ENCODE measurements at regions not wholly inside any gene's neighbourhood (a gene's known extent, or its start where the extent isn't known, plus 50 kb on each side); places are given as distances from the start of the nearest gene placed in this dataset.
"Not testable (repeated sequence)": the region's sequence is repeated elsewhere in the genome, so short reads cannot be mapped to it uniquely, and the experiment has no call there.

DNA sequence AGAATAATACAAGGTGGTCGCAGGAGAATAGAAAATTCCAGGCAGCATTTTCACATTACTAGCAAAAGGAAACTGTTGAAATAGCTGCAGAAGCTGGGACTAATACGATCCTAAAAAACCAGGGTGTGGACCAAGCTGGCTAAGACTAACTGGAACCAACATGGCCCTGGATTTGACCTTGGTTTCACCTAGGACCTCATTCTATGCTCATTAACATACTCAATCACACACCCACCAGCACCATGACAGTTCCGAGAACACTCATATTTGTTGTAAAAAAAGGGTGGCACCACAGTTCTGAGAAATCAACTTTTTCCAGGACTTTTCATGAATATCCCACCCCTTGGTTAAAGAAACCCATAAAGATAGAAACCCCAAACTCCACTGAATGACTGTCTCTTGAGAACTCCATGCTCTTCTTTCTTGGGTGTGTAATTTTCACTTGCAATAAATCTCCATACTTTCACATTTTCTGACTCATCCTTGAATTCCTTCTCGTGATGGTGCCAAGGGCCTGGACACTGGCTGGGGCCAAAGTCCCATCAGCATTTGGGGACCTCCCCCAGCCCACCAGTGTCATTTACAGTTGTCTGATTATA lies 164.3 kb upstream of the CHST9 start:
- no peak overlapping the region for H3K27ac ChIP-seq (ENCODE audit: low read depth, low read length)
- H3K4me1 ChIP-seq (ENCODE audit: control insufficient read depth, insufficient read depth, low read length): no peaks in the 10 kb centered on the region
- H3K9me3 ChIP-seq (ENCODE audit: control insufficient read depth, insufficient read depth, low read depth, low read length): no peaks in the 10 kb centered on the region
- H3K36me3 ChIP-seq (ENCODE audit: control insufficient read depth, insufficient read depth, low read length): no peaks in the 10 kb centered on the region
- no peaks in the 10 kb centered on the region for H3K27me3 ChIP-seq (ENCODE audit: control insufficient read depth, insufficient read depth, low read length)
- no peak overlapping the region for H3K9ac ChIP-seq (ENCODE audit: low read length)
- no peak overlapping the region for H3K4me3 ChIP-seq (ENCODE audit: low read depth, low read length)

DNA sequence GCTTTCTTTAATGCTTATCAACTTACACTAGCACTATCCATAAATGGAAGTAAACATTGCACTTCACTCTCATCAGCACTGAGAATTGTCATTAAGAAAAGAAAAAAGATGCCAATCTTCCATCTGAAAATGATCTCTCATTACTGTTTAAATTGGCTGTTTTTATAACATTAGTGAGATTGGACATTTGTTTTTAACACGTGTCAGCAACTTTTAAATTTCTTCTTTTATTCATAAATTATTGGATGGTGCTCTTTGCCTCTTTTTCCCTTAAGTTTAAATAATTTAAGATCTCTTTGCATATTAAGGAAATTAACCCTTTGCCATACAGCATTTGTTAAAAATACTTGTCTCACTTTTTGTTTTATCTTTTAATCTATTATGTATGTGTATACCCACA lies 146.5 kb upstream of the CHST9 start:
- no peaks in the 10 kb centered on the region for H3K4me1 ChIP-seq (ENCODE audit: control insufficient read depth, insufficient read depth, low read length)
- no peaks in the 10 kb centered on the region for H3K36me3 ChIP-seq (ENCODE audit: control insufficient read depth, insufficient read depth, low read length)
- no peak overlapping the region for H3K27ac ChIP-seq (ENCODE audit: low read depth, low read length)
- H3K4me3 ChIP-seq (ENCODE audit: low read depth, low read length): no peak overlapping the region
- H3K27me3 ChIP-seq (ENCODE audit: control insufficient read depth, insufficient read depth, low read length): no peaks in the 10 kb centered on the region
- no peak overlapping the region for H3K9ac ChIP-seq (ENCODE audit: low read length)
- no peaks in the 10 kb centered on the region for H3K9me3 ChIP-seq (ENCODE audit: control insufficient read depth, insufficient read depth, low read depth, low read length)

DNA sequence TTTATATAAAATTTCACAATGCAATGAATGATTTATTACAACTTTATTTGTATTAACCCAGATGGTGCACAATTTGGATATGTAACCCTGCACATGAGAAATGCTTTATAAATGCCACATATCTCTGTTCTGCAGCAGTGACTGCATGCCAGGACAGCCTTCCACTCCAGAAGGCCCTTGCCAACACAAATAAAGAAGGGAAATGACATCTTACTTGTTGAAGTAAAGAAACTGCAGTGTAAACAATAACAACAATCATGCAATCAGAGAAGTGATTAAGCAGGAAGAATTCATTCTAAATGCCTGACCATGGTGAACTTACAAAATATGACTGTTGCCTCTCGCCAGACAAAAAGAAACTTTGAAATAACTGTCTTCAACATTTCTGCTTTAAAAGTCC lies 129.9 kb upstream of the CHST9 start:
- H3K9ac ChIP-seq (ENCODE audit: low read length): no peak overlapping the region
- no peaks in the 10 kb centered on the region for H3K4me1 ChIP-seq (ENCODE audit: control insufficient read depth, insufficient read depth, low read length)
- H3K27ac ChIP-seq (ENCODE audit: low read depth, low read length): no peak overlapping the region
- no peak overlapping the region for H3K4me3 ChIP-seq (ENCODE audit: low read depth, low read length)
- no peaks in the 10 kb centered on the region for H3K36me3 ChIP-seq (ENCODE audit: control insufficient read depth, insufficient read depth, low read length)
- H3K27me3 ChIP-seq (ENCODE audit: control insufficient read depth, insufficient read depth, low read length): no peaks in the 10 kb centered on the region
- peaks cover 14% of the 10 kb centered on the region; the same call in 1 of the 2 replicates for H3K9me3 ChIP-seq (ENCODE audit: control insufficient read depth, insufficient read depth, low read depth, low read length)

DNA sequence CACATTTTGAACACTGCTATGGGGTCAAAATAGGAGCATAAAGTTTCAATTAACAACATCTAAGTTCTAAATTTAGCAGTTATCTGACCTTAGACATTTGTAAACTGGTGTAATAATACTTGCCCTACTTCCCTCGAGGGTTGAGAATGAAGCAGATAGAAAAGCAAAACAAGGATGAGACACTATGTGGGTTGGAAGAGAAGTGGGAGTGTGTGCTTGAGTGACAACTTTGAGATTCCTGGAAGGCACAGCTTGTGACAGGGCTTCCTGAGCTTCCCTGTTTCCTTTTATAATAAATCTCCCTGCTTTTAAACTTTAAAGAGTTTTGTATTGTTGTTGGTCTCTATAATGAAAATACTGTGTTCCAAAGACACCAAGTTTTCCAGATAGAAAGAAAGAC lies 128.6 kb upstream of the CHST9 start:
- Histone ChIP-seq H3K27ac (ENCODE audit: low read depth, low read length) (no peak overlapping the region), H3K9ac (ENCODE audit: low read length) (no peak overlapping the region), H3K9me3 (ENCODE audit: control insufficient read depth, insufficient read depth, low read depth, low read length) (peaks cover 14% of the 10 kb centered on the region; the same call in 1 of the 2 replicates), H3K4me1 (ENCODE audit: control insufficient read depth, insufficient read depth, low read length) (no peaks in the 10 kb centered on the region), H3K36me3 (ENCODE audit: control insufficient read depth, insufficient read depth, low read length) (no peaks in the 10 kb centered on the region), H3K27me3 (ENCODE audit: control insufficient read depth, insufficient read depth, low read length) (no peaks in the 10 kb centered on the region), H3K4me3 (ENCODE audit: low read depth, low read length) (no peak overlapping the region)

DNA sequence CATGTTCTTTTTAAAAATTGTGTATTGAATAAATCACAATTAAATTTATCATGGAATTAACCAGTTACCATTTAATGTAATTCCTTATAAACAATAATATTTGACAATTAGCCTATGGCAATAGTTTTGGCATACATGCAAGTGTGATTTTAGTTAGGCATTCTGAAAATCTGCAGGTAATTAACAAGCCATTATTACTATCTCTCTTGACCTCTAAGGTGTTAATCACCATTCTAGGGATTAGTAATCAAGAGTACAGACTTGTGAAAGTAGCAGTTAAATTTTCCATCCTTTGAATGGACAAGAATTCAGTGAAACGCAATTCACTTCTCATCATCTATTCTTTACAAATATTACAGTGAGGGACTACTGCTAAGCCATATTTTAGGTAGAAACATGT lies 127.7 kb upstream of the CHST9 start:
- Histone ChIP-seq H3K9ac (ENCODE audit: low read length) (no peak overlapping the region), H3K4me3 (ENCODE audit: low read depth, low read length) (no peak overlapping the region), H3K36me3 (ENCODE audit: control insufficient read depth, insufficient read depth, low read length) (no peaks in the 10 kb centered on the region), H3K4me1 (ENCODE audit: control insufficient read depth, insufficient read depth, low read length) (no peaks in the 10 kb centered on the region), H3K27me3 (ENCODE audit: control insufficient read depth, insufficient read depth, low read length) (no peaks in the 10 kb centered on the region), H3K27ac (ENCODE audit: low read depth, low read length) (no peak overlapping the region), H3K9me3 (ENCODE audit: control insufficient read depth, insufficient read depth, low read depth, low read length) (peaks cover 14% of the 10 kb centered on the region; the same call in 1 of the 2 replicates)

DNA sequence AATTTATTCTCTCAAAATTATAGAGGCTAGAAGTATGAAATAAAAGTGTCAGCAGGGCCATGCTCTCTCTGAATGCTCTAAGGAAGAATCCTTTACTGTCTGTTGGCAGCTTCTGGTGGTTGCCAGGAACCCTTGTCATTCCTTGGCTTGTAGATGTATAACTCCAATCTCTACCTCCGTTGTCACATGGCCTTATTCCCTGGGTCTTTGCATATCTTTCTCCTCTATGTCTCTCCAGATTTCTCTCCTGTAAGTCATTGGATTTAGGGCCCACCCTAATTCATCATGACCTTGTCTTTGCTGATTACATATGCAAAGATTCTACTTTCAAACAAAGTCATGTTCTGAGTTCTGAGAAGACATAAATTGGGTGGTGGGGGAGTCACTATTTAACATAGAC lies 127.0 kb upstream of the CHST9 start:
- H3K9me3 ChIP-seq (ENCODE audit: control insufficient read depth, insufficient read depth, low read depth, low read length): peaks cover 14% of the 10 kb centered on the region; the same call in 1 of the 2 replicates
- H3K27me3 ChIP-seq (ENCODE audit: control insufficient read depth, insufficient read depth, low read length): no peaks in the 10 kb centered on the region
- H3K27ac ChIP-seq (ENCODE audit: low read depth, low read length): no peak overlapping the region
- H3K4me3 ChIP-seq (ENCODE audit: low read depth, low read length): no peak overlapping the region
- H3K36me3 ChIP-seq (ENCODE audit: control insufficient read depth, insufficient read depth, low read length): no peaks in the 10 kb centered on the region
- no peaks in the 10 kb centered on the region for H3K4me1 ChIP-seq (ENCODE audit: control insufficient read depth, insufficient read depth, low read length)
- H3K9ac ChIP-seq (ENCODE audit: low read length): no peak overlapping the region

DNA sequence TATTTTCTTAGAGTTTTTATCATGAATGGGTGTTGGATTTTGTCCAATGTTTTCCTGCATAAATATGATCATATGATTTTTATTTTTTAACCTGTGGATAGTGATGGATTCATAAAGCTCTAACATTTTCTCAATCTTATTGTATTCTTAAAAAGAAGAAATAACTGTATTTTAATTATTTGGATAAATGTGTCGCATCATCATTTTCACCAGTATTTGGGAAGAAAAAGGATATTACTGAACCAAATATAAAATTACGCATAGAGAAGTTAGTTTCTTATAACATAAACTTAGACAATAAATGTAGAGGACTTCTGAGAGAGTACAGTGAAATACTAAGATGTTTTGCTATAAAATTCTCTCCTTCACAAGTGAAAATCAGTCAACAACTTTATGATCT lies 126.0 kb upstream of the CHST9 start:
- Histone ChIP-seq H3K4me3 (ENCODE audit: low read depth, low read length) (no peak overlapping the region), H3K9ac (ENCODE audit: low read length) (no peak overlapping the region), H3K27ac (ENCODE audit: low read depth, low read length) (no peak overlapping the region), H3K36me3 (ENCODE audit: control insufficient read depth, insufficient read depth, low read length) (no peaks in the 10 kb centered on the region), H3K27me3 (ENCODE audit: control insufficient read depth, insufficient read depth, low read length) (no peaks in the 10 kb centered on the region), H3K9me3 (ENCODE audit: control insufficient read depth, insufficient read depth, low read depth, low read length) (peaks cover 12% of the 10 kb centered on the region; the same call in 1 of the 2 replicates), H3K4me1 (ENCODE audit: control insufficient read depth, insufficient read depth, low read length) (no peaks in the 10 kb centered on the region)

DNA sequence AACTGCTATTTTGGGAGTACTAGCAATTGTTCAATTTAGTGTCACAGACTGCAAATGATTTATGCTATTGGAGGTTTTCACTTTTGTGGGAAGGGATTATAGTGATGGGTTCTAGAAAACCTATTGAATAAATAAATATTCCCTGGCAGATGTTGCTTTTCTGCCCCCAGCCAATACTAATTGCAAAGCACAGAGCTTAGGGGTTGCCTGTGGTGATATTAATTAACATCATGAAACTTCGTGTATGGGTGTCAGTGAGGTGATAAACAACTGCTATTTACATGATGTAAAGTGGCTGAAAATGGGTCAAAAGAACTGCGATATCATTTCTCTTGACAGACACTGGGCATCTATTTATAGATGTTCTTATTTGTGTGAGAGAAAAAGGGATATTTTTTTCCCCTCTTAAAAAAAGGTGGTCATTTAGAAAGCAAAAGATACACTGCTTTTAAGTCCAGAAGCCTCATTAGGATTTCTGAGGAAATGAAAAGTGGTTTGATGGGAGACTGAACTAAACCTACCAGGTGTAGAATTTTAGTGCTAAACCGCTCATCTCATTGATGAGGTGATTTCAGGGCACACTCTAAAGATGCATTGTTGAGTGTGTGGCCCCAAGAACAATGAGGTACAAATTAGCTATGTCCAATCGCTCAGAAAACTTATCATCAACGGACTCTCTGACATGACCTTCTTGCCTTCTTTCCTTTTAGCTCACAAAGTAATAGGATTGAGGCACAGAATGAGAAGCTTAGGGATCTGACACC lies 116.7 kb upstream of the CHST9 start:
- no peaks in the 10 kb centered on the region for H3K27me3 ChIP-seq (ENCODE audit: control insufficient read depth, insufficient read depth, low read length)
- no peak overlapping the region for H3K27ac ChIP-seq (ENCODE audit: low read depth, low read length)
- H3K4me3 ChIP-seq (ENCODE audit: low read depth, low read length): no peak overlapping the region
- H3K9ac ChIP-seq (ENCODE audit: low read length): no peak overlapping the region
- H3K9me3 ChIP-seq (ENCODE audit: control insufficient read depth, insufficient read depth, low read depth, low read length): no peaks in the 10 kb centered on the region
- H3K36me3 ChIP-seq (ENCODE audit: control insufficient read depth, insufficient read depth, low read length): no peaks in the 10 kb centered on the region
- peaks cover 6% of the 10 kb centered on the region for H3K4me1 ChIP-seq (ENCODE audit: control insufficient read depth, insufficient read depth, low read length)

DNA sequence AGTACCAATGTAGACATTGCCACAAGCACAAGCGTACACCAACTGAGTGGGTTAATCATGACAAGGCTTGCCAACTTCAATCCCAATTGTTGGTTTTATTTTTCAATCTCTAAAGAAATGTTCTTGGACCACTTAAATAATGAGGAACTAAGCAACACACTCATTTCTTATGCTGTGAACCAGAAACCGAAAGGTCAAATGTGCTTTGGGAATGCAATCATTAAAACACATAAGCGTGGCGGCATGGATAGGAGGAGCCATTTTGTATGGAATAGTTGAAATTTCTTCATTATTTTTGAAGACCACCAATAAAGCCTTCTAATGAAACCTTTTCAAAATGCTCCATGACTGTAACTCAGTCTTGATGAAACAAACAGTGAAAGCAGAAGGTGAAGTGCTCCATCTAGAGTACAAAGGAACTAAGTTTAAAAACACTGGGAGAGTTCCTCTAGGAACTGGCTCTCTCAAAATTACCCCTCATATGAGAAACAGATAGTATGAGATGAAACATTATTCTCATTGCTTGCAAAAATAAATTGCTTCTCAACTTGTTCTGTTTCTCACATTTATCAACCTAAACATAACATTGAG lies 113.2 kb upstream of the CHST9 start:
- Histone ChIP-seq H3K27me3 (ENCODE audit: control insufficient read depth, insufficient read depth, low read length) (no peaks in the 10 kb centered on the region), H3K9ac (ENCODE audit: low read length) (no peak overlapping the region)

DNA sequence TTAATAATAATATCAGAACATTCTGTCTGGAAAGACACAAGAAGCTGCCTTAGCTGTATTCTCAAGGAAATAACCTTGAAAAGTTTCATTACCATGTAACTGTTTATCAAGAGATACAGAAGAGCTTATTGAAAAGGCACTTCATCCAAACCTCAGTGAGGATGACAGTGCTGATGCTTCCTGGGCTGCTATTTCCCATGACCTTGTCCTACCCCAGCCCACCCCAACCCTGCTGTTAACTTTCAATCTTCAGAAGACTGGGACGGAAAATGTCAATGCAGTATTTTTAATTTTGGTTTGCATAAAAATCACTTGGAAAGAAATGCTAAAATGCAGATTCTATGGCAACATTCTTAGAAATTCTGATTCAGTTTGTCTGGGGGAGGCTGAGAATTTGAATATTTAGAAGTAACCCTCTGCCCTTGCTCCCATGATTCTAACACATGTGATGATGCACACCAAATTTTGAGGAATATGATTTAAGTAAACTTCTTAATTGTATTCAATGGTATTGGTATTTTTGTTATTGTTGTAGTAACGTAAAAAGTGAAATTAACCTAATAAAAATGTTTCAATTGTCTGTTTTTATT lies 101.0 kb upstream of the CHST9 start:
- not testable (repeated sequence) for H3K27ac ChIP-seq (ENCODE audit: low read depth, low read length); H3K9ac ChIP-seq (ENCODE audit: low read length); H3K4me1 ChIP-seq (ENCODE audit: control insufficient read depth, insufficient read depth, low read length); H3K27me3 ChIP-seq (ENCODE audit: control insufficient read depth, insufficient read depth, low read length); H3K9me3 ChIP-seq (ENCODE audit: control insufficient read depth, insufficient read depth, low read depth, low read length); H3K4me3 ChIP-seq (ENCODE audit: low read depth, low read length); H3K36me3 ChIP-seq (ENCODE audit: control insufficient read depth, insufficient read depth, low read length)

More for the DNA sequence above, 113.2 kb upstream of the CHST9 start:
- Histone ChIP-seq H3K4me3 (ENCODE audit: low read depth, low read length) (no peak overlapping the region), H3K36me3 (ENCODE audit: control insufficient read depth, insufficient read depth, low read length) (no peaks in the 10 kb centered on the region), H3K9me3 (ENCODE audit: control insufficient read depth, insufficient read depth, low read depth, low read length) (no peaks in the 10 kb centered on the region), H3K4me1 (ENCODE audit: control insufficient read depth, insufficient read depth, low read length) (peaks cover 6% of the 10 kb centered on the region), H3K27ac (ENCODE audit: low read depth, low read length) (0 out of 2 replicates have a peak overlapping the region, but pooled peaks have one; percentile 32)

DNA sequence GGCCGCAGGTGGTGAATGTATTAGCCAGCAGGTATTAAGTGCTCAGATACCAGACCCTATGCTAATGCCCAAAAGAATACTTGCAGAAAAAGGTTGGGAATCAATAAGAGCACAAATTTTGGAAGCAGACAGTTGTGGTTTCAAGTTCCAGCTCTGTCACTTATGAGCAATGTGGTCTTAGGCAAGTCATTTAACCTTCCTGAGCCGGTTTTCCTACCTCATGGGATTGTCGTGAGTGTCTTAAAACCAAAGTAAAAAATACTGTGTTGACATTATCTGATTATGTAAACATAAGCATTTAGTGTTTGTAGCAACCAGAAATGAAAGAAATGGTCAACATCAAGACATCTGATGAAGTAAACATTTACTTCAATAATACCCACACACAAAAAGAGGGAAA lies 93.0 kb upstream of the CHST9 start:
- Histone ChIP-seq H3K27me3 (ENCODE audit: control insufficient read depth, insufficient read depth, low read length) (no peaks in the 10 kb centered on the region), H3K27ac (ENCODE audit: low read depth, low read length) (no peak overlapping the region), H3K9me3 (ENCODE audit: control insufficient read depth, insufficient read depth, low read depth, low read length) (peaks cover 12% of the 10 kb centered on the region; the same call in 1 of the 2 replicates), H3K9ac (ENCODE audit: low read length) (no peak overlapping the region), H3K4me3 (ENCODE audit: low read depth, low read length) (no peak overlapping the region), H3K4me1 (ENCODE audit: control insufficient read depth, insufficient read depth, low read length) (no peaks in the 10 kb centered on the region), H3K36me3 (ENCODE audit: control insufficient read depth, insufficient read depth, low read length) (no peaks in the 10 kb centered on the region)

All from HUES6 (cell line).